ENCODE measurements at regions not wholly inside any gene's neighbourhood (a gene's known extent, or its start where the extent isn't known, plus 50 kb on each side); places are given as distances from the start of the nearest gene placed in this dataset.

GRCh38 chr5:9930156-9930555 is 300.0 kb upstream of the TAS2R1 start:
- TF ChIP-seq CTCF (IDR thresholded peaks at IDR 0.05), result no peak

GRCh38 chr5:9928326-9928725 is 298.2 kb upstream of the TAS2R1 start:
- TF ChIP-seq CTCF (IDR thresholded peaks at IDR 0.05), result no peak

GRCh38 chr5:9927521-9927997 is 297.4 kb upstream of the TAS2R1 start:
- TF ChIP-seq CTCF (IDR thresholded peaks at IDR 0.05), result no peak

GRCh38 chr5:9927106-9927505 is 297.0 kb upstream of the TAS2R1 start:
- TF ChIP-seq CTCF (IDR thresholded peaks at IDR 0.05), result no peak

- no peak for TF ChIP-seq CTCF (IDR thresholded peaks at IDR 0.05)
Measured at GRCh38 chr5:9924614-9925013, 294.5 kb upstream of the TAS2R1 start.

- TF ChIP-seq CTCF (IDR thresholded peaks at IDR 0.05), result peak; percentile 47
Measured at GRCh38 chr5:9922719-9923118, 292.6 kb upstream of the TAS2R1 start.

- no peak for TF ChIP-seq CTCF (IDR thresholded peaks at IDR 0.05)
Measured at GRCh38 chr5:9920697-9921096, 290.5 kb upstream of the TAS2R1 start.

- no peak for TF ChIP-seq CTCF (IDR thresholded peaks at IDR 0.05)
Measured at GRCh38 chr5:9919306-9920030, 289.3 kb upstream of the TAS2R1 start.

Measured in LNCAP (cell line).